ENCODE measurements at regions not wholly inside any gene's neighbourhood (a gene's known extent, or its start where the extent isn't known, plus 50 kb on each side); places are given as distances from the start of the nearest gene placed in this dataset.
A peak's percentile ranks its signal among the peaks of the same experiment; 100 is the strongest.

DNA sequence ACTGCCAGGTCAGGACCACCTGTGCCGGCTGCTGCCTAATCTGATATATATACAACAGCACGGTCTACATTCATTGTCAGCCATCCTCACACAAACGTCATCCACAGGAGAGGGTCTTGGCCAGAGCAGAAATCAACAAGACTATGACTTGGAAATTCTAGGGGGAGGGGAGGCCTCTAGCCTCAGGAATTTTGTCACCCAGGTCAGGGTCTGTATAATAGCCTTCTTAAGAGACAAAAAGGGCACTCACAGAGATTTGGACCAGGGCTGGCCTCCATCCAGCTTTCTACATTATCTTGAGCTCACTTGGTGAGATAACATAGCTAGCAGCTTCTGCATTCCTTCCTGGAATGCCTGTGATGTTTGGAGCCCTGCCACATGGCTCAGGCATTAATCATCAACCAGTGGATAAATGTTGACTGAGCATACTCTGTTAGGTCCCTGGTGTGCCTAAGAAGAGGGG, 50.4 kb upstream of the CTIF start:
- DNase-seq (ENCODE audit: extremely low read depth in 1 of 11, low read depth in 9 of 11, low spot score in 4 of 11) = peak in 9 of 11 donors; percentile 15 to 83 (median 42)

DNA sequence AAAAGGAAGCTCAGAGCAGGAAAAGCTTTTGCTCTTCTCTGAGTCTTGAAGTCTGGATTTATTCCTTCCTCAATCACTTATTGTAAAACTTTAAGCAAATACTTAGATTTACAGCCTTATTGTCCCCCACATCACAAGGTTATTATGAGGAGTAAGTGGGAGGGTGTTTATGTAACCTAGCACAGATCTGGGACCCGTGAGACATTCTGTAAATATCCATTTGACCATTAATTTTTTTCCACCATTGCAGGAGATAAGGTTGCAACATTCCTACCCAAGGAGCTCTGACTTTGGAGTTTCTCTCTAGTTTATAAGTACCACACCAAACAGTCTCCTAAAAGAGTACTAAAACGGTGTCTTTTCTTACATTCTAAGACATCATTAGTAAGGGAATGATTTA, 52.1 kb upstream of the CTIF start:
- DNase-seq (ENCODE audit: extremely low read depth in 1 of 11, low read depth in 9 of 11, low spot score in 4 of 11) = peak in 6 of 11 donors; percentile 1 to 20 (median 12)

DNA sequence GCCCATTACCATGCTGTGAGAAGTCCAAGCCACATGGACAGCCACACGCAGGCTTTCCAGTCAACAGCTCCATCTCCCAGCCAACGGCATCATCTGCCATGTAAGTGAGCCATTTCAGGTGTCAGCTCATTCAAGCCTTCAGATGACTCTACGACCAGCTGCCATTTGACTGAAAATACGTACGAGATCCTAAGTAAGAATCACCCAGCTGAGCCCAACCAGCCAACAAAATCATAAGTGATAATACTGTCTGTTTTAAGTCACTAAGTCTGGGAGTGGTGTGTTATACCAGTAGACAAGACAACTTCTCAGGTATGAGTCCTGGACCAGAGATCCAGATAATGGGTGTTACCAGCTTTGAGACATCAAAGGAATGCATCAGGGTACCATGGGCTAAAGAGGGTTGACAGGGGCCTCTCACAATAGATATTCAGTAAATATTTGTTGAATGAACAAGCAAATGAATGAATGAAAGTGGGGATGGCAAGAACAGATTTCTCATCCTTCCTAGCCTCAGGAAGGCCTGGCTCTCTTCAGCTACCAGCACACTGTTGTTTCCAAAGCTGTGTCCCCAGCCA, 52.9 kb upstream of the CTIF start:
- DNase-seq (ENCODE audit: extremely low read depth in 1 of 11, low read depth in 9 of 11, low spot score in 4 of 11) = no peak

GRCh38 chr18:48481092-48481491, 57.7 kb upstream of the CTIF start:
- no peak for DNase-seq (ENCODE audit: extremely low read depth in 1 of 11, low read depth in 9 of 11, low spot score in 4 of 11)

GRCh38 chr18:48479531-48479930, 59.3 kb upstream of the CTIF start:
- no peak for DNase-seq (ENCODE audit: extremely low read depth in 1 of 11, low read depth in 9 of 11, low spot score in 4 of 11)

GRCh38 chr18:48477348-48477747, 61.5 kb upstream of the CTIF start:
- no peak for DNase-seq (ENCODE audit: extremely low read depth in 1 of 11, low read depth in 9 of 11, low spot score in 4 of 11)

- no peak for DNase-seq (ENCODE audit: extremely low read depth in 1 of 11, low read depth in 9 of 11, low spot score in 4 of 11)
These were observed 62.3 kb upstream of the CTIF start for GRCh38 chr18:48476550-48476917.

- DNase-seq (ENCODE audit: extremely low read depth in 1 of 11, low read depth in 9 of 11, low spot score in 4 of 11) = peak in 7 of 11 donors; percentile 51 to 62 (median 55)
These were observed 62.9 kb upstream of the CTIF start for GRCh38 chr18:48475635-48476549.

GRCh38 chr18:48473816-48474215, 64.6 kb upstream of the ZBTB7C start:
- DNase-seq (ENCODE audit: extremely low read depth in 1 of 11, low read depth in 9 of 11, low spot score in 4 of 11) = no peak

DNA sequence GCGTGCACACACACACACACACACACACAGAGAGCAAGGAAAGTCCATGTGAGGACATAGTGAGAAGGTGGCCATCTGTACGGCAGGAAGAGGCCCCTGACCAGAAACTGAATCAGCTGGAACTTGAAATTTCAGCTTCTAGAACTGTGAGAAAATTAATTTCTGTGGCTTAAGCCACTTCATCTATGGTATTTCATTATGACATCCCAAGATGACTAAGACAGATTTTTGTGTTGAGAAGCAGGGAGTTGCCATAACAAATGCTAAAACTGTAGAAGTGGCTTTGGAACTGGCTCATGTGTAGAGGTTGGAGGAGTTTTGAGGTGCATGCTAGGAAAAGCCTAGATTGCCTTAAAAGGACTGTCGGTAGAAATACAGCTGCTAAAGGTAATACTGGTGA, 63.4 kb upstream of the ZBTB7C start:
- DNase-seq (ENCODE audit: extremely low read depth in 1 of 11, low read depth in 9 of 11, low spot score in 4 of 11) = no peak

- DNase-seq (ENCODE audit: extremely low read depth in 1 of 11, low read depth in 9 of 11, low spot score in 4 of 11) = no peak
These were observed 61.4 kb upstream of the ZBTB7C start for GRCh38 chr18:48470484-48471180.

GRCh38 chr18:48468151-48468550, 59.0 kb upstream of the ZBTB7C start:
- DNase-seq (ENCODE audit: extremely low read depth in 1 of 11, low read depth in 9 of 11, low spot score in 4 of 11) = no peak

DNA sequence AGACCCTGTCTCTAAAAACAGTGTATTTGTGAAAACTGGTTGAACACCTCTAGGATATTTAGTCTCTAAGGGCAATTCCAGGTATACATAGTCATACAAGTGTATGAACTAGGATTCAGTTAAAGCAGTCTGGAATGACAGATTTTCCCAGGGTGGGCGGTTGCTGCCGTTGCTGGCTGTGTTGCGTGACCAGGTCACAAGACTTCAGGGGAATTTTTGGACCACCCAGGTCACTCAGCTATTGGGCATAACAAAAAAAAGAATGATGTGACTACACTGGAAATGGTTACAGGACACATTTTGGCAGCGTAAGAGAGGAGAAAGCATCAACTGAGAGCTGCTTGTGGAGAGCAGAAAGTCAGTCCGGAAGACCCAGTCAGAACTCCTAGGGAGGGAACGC, 58.0 kb upstream of the ZBTB7C start:
- DNase-seq (ENCODE audit: extremely low read depth in 1 of 11, low read depth in 9 of 11, low spot score in 4 of 11) = no peak

DNA sequence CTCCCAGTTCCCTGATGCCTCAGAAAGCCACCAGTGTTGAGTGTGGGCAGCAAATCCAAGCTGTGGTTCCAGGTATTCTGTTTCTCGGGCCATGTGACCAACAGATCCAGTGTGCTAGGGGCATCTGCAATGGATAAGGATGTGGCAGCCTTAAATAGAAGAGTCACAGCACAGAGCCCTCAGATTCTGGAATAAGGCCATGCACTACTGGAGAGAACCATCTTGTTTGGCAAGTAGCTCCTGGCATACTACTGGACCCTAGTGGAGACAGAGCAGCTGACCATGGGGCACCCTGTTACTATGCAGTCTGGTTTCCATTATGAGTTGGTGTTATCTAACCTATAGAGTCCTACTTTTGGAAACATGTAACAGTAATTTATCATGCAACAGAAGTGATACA, 53.3 kb upstream of the ZBTB7C start:
- DNase-seq (ENCODE audit: extremely low read depth in 1 of 11, low read depth in 9 of 11, low spot score in 4 of 11) = no peak

GRCh38 chr18:48460929-48461583, 51.9 kb upstream of the ZBTB7C start:
- no peak for DNase-seq (ENCODE audit: extremely low read depth in 1 of 11, low read depth in 9 of 11, low spot score in 4 of 11)

DNA sequence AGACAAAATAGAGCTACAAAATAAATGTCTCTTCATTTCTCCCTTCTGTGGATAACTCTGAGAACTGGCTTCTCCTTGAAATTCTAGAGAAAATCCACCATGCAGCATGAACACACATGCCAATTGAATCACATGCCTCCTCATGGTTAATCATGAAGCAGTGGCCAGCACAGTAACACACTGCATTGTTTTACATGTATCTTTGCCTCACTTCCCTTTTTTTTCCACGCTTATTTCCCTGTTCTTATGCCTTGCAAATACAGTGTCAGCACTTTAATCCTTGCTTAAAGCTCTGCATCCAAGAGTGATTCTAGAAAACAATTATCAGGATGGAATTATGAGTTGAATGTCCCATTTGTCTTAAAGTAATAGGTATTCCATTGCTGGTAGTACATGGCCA, 50.3 kb upstream of the ZBTB7C start:
- DNase-seq (ENCODE audit: extremely low read depth in 1 of 11, low read depth in 9 of 11, low spot score in 4 of 11) = no peak

GRCh38 chr18:48459016-48459415, 49.8 kb upstream of the ZBTB7C start:
- no peak for DNase-seq (ENCODE audit: extremely low read depth in 1 of 11, low read depth in 9 of 11, low spot score in 4 of 11)
